ENCODE measurements at regions not wholly inside any gene's neighbourhood (a gene's known extent, or its start where the extent isn't known, plus 50 kb on each side); places are given as distances from the start of the nearest gene placed in this dataset.
"Not testable (repeated sequence)": the region's sequence is repeated elsewhere in the genome, so short reads cannot be mapped to it uniquely, and the experiment has no call there.

- no peak overlapping the region for H3K27ac ChIP-seq
- TF ChIP-seq CTCF (IDR thresholded peaks at IDR 0.05) = no peak
- no peak for ATAC-seq
- H3K4me3 ChIP-seq = no peak overlapping the region
- no peaks in the 10 kb centered on the region for H3K9me3 ChIP-seq
- WGBS, 2 donors = 88% methylated on average over 1 of the region's 1 CpG
- no peaks in the 10 kb centered on the region for H3K27me3 ChIP-seq
- no peaks in the 10 kb centered on the region for H3K4me1 ChIP-seq
- FAIRE-seq = no peak
- DNase-seq = no peak
- intact Hi-C loops (cut with DNase I) = no loop called here
- no peaks in the 10 kb centered on the region for H3K36me3 ChIP-seq
Observed at GRCh38 chr14:88104710-88105109, 99.8 kb downstream of the GPR65 start.

- WGBS, 2 donors = 60 to 70% methylated on average over 4 of the region's 4 CpGs
- no peak for ATAC-seq
- no peak overlapping the region for H3K27ac ChIP-seq
Observed at GRCh38 chr14:88106377-88106776, 101.4 kb downstream of the GPR65 start.

GRCh38 chr14:88127669-88128068, 122.7 kb downstream of the GPR65 start:
- H3K36me3 ChIP-seq; intact Hi-C loops (cut with DNase I); H3K4me3 ChIP-seq; ATAC-seq; H3K9me3 ChIP-seq; H3K27ac ChIP-seq; FAIRE-seq; DNase-seq; H3K4me1 ChIP-seq; H3K27me3 ChIP-seq: not testable (repeated sequence)
- 62 to 68% methylated on average over 6 to 7 of the region's 7 CpGs for WGBS, 2 donors

More at GRCh38 chr14:88106377-88106776, 101.4 kb downstream of the GPR65 start:
- FAIRE-seq = no peak
- no peak overlapping the region for H3K4me3 ChIP-seq
- no peak for TF ChIP-seq CTCF (IDR thresholded peaks at IDR 0.05)
- no peak for DNase-seq
- H3K4me1 ChIP-seq = no peaks in the 10 kb centered on the region
- H3K27me3 ChIP-seq = no peaks in the 10 kb centered on the region
- H3K9me3 ChIP-seq = no peaks in the 10 kb centered on the region
- intact Hi-C loops (cut with DNase I) = no loop called here
- no peaks in the 10 kb centered on the region for H3K36me3 ChIP-seq

GRCh38 chr14:88128816-88129215, 123.9 kb downstream of the GPR65 start:
- Histone ChIP-seq H3K9me3 (no peaks in the 10 kb centered on the region), H3K4me3 (no peak overlapping the region), H3K4me1 (no peaks in the 10 kb centered on the region), H3K27me3 (no peaks in the 10 kb centered on the region), H3K27ac (no peak overlapping the region), H3K36me3 (no peaks in the 10 kb centered on the region)
- intact Hi-C loops (cut with DNase I) = no loop called here
- ATAC-seq = peak in 2 of 4 donors; percentile 60 to 65
- no peak for TF ChIP-seq CTCF (IDR thresholded peaks at IDR 0.05)
- no peak for FAIRE-seq
- DNase-seq = no peak
- 78 to 81% methylated on average over 1 of the region's 1 CpG for WGBS, 2 donors

GRCh38 chr14:88129306-88130056, 124.5 kb downstream of the GPR65 start:
- Histone ChIP-seq H3K27me3 (no peaks in the 10 kb centered on the region), H3K4me1 (no peaks in the 10 kb centered on the region), H3K36me3 (no peaks in the 10 kb centered on the region), H3K9me3 (no peaks in the 10 kb centered on the region), H3K27ac (peak overlapping the region in 2 of 4 donors; percentile 20 to 30), H3K4me3 (no peak overlapping the region)
- no peak for FAIRE-seq
- no peak for DNase-seq
- intact Hi-C loops (cut with DNase I) = no loop called here
- peak in 3 of 4 donors; percentile 56 to 88 (median 86) for ATAC-seq
- no peak for TF ChIP-seq CTCF (IDR thresholded peaks at IDR 0.05)
- 42 to 47% methylated on average over 2 of the region's 2 CpGs for WGBS, 2 donors

Measured in pancreas (tissue), 10 donors.